ENCODE measurements at regions not wholly inside any gene's neighbourhood (a gene's known extent, or its start where the extent isn't known, plus 50 kb on each side); places are given as distances from the start of the nearest gene placed in this dataset.

GRCh38 chr1:90614872-90615271, 102.2 kb downstream of the BARHL2 start:
- TF ChIP-seq CTCF (IDR thresholded peaks at IDR 0.05; ENCODE audit: borderline replicate concordance, extremely low read depth, low read length, poor library complexity, severe bottlenecking) = peak; percentile 57
- TF ChIP-seq EZH2 (IDR thresholded peaks at IDR 0.05; ENCODE audit: borderline replicate concordance, low read depth, low read length, severe bottlenecking) = no peak

Measured in DND-41 (cell line).